HL-60 (cell line): ENCODE measurements at regions not wholly inside any gene's neighbourhood (a gene's known extent, or its start where the extent isn't known, plus 50 kb on each side); places are given as distances from the start of the nearest gene placed in this dataset.

Experiments
- CTCF ChIP-seq: IDR thresholded peaks from one replicate; pipeline ENCODE4 v1.5.1; 2011; ENCODE audit warnings: low read length, control low read depth, inconsistent platforms; ENCODE audit not compliant: insufficient read depth
- POLR2AphosphoS5 ChIP-seq: IDR thresholded peaks from 2 replicates; pipeline ENCODE4 v1.6.1; 2012; ENCODE audit warnings: low read depth

DNA sequence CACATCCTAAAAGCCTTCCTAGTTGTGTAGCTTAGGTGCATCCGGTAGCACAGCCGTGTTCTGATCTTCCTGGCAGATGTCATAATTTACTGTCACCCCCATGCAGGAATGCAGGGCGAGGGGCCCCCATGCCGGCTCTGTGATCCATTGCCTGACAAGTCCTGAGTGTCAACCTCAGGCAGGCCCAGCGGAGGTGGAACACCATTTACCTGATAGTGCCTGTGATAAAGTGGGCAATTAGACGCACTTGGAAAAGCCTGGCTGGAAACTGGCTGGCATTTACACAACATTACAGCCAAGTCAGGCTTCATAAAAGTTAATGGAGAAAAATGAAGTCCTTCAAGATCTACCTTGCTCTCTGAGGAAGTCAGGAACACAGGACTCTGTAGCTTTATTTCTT lies 521.4 kb upstream of the JAG1 start:
- TF ChIP-seq CTCF (no peak), POLR2AphosphoS5 (no peak)
